ENCODE measurements at regions not wholly inside any gene's neighbourhood (a gene's known extent, or its start where the extent isn't known, plus 50 kb on each side); places are given as distances from the start of the nearest gene placed in this dataset.

GRCh38 chr9:108168236-108168850, 678.8 kb upstream of the KLF4 start:
- 77% methylated on average over 1 of the region's 3 CpGs for WGBS (ENCODE audit: insufficient coverage)
- TF ChIP-seq EZH2 (IDR thresholded peaks at IDR 0.05; ENCODE audit: borderline replicate concordance, insufficient read depth, low read depth, low read length, poor library complexity, severe bottlenecking): no peak
- TF ChIP-seq, protein P1, sequence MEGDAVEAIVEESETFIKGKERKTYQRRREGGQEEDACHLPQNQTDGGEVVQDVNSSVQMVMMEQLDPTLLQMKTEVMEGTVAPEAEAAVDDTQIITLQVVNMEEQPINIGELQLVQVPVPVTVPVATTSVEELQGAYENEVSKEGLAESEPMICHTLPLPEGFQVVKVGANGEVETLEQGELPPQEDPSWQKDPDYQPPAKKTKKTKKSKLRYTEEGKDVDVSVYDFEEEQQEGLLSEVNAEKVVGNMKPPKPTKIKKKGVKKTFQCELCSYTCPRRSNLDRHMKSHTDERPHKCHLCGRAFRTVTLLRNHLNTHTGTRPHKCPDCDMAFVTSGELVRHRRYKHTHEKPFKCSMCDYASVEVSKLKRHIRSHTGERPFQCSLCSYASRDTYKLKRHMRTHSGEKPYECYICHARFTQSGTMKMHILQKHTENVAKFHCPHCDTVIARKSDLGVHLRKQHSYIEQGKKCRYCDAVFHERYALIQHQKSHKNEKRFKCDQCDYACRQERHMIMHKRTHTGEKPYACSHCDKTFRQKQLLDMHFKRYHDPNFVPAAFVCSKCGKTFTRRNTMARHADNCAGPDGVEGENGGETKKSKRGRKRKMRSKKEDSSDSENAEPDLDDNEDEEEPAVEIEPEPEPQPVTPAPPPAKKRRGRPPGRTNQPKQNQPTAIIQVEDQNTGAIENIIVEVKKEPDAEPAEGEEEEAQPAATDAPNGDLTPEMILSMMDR (IDR thresholded peaks at IDR 0.05): no peak
- Histone ChIP-seq H3K9ac (ENCODE audit: low read length) (no peak overlapping the region), H3K4me3 (ENCODE audit: control extremely low read depth in 1 of 5, extremely low read depth in 1 of 5, insufficient read depth in 1 of 5, low read depth in 2 of 5, low read length in 4 of 5) (no peak overlapping the region), H3K4me2 (replicated peaks; ENCODE audit: low read depth, low read length, poor library complexity, severe bottlenecking) (no peak overlapping the region), H3K9me3 (ENCODE audit: control extremely low read depth in 1 of 3, control insufficient read depth in 2 of 3, insufficient read depth in 1 of 3, low read length in 2 of 3) (peaks cover 0 to 2% (median 0%) of the 10 kb centered on the region in 3 donors), H3K27ac (ENCODE audit: low read length in 2 of 2) (no peak overlapping the region), H3K27me3 (replicated peaks in 1 of 4; ENCODE audit: control extremely low read depth in 1 of 4, control insufficient read depth in 3 of 4, insufficient read depth in 4 of 4, low read length in 3 of 4) (no peaks in the 10 kb centered on the region), H2AFZ (ENCODE audit: insufficient read depth, low read depth, low read length, poor library complexity, severe bottlenecking) (no peak overlapping the region), H3K4me1 (ENCODE audit: control insufficient read depth in 2 of 2, insufficient read depth in 2 of 2, low read length in 2 of 2) (no peaks in the 10 kb centered on the region), H3K79me2 (ENCODE audit: control insufficient read depth, insufficient read depth, low read length) (no peaks in the 10 kb centered on the region), H4K20me1 (ENCODE audit: control insufficient read depth, insufficient read depth, low read length, poor library complexity, severe bottlenecking) (no peaks in the 10 kb centered on the region), H3K36me3 (replicated peaks in 1 of 2; ENCODE audit: control extremely low read depth in 1 of 2, control insufficient read depth in 1 of 2, extremely low read depth in 1 of 2, insufficient read depth in 2 of 2, low read length in 1 of 2) (no peaks in the 10 kb centered on the region)
- no peak overlapping the region for H3K4me3 Mint-ChIP-seq
- CTCF ChIA-PET: no interaction called here
- no peak overlapping the region for H3K27ac Mint-ChIP-seq
- peaks cover 5% of the 10 kb centered on the region for H3K27me3 Mint-ChIP-seq
- no peaks in the 10 kb centered on the region for H3K4me1 Mint-ChIP-seq
- peaks cover 2% of the 10 kb centered on the region for H3K9me3 Mint-ChIP-seq (ENCODE audit: insufficient read depth)
- POLR2A ChIA-PET: no interaction called here
- intact Hi-C loops (cut with micrococcal nuclease): no loop called here
- DNase-seq (no peak), ATAC-seq (ENCODE audit: low read depth) (no peak)

- Histone ChIP-seq H3K4me1 (ENCODE audit: control insufficient read depth in 2 of 2, insufficient read depth in 2 of 2, low read length in 2 of 2) (no peaks in the 10 kb centered on the region), H2AFZ (ENCODE audit: insufficient read depth, low read depth, low read length, poor library complexity, severe bottlenecking) (no peak overlapping the region), H3K4me2 (replicated peaks; ENCODE audit: low read depth, low read length, poor library complexity, severe bottlenecking) (no peak overlapping the region), H3K36me3 (replicated peaks in 1 of 2; ENCODE audit: control extremely low read depth in 1 of 2, control insufficient read depth in 1 of 2, extremely low read depth in 1 of 2, insufficient read depth in 2 of 2, low read length in 1 of 2) (no peaks in the 10 kb centered on the region), H3K27me3 (replicated peaks in 1 of 4; ENCODE audit: control extremely low read depth in 1 of 4, control insufficient read depth in 3 of 4, insufficient read depth in 4 of 4, low read length in 3 of 4) (no peaks in the 10 kb centered on the region), H3K27ac (ENCODE audit: low read length in 2 of 2) (no peak overlapping the region), H3K9me3 (ENCODE audit: control extremely low read depth in 1 of 3, control insufficient read depth in 2 of 3, insufficient read depth in 1 of 3, low read length in 2 of 3) (peaks cover 0 to 2% (median 0%) of the 10 kb centered on the region in 3 donors), H3K9ac (ENCODE audit: low read length) (no peak overlapping the region), H4K20me1 (ENCODE audit: control insufficient read depth, insufficient read depth, low read length, poor library complexity, severe bottlenecking) (no peaks in the 10 kb centered on the region), H3K79me2 (ENCODE audit: control insufficient read depth, insufficient read depth, low read length) (no peaks in the 10 kb centered on the region), H3K4me3 (ENCODE audit: control extremely low read depth in 1 of 5, extremely low read depth in 1 of 5, insufficient read depth in 1 of 5, low read depth in 2 of 5, low read length in 4 of 5) (no peak overlapping the region)
- Mint-ChIP-seq H3K9me3 (ENCODE audit: insufficient read depth) (peaks cover under 1% of the 10 kb centered on the region), H3K27ac (no peak overlapping the region), H3K4me1 (no peaks in the 10 kb centered on the region), H3K27me3 (peaks cover 5% of the 10 kb centered on the region), H3K4me3 (no peak overlapping the region)
- WGBS (ENCODE audit: insufficient coverage): 96% methylated on average over 4 of the region's 5 CpGs
- intact Hi-C loops (cut with micrococcal nuclease): no loop called here
- ATAC-seq (ENCODE audit: low read depth) (no peak), DNase-seq (no peak)
- ChIA-PET POLR2A (no interaction called here), CTCF (no interaction called here)
- TF ChIP-seq, protein P1 (IDR thresholded peaks at IDR 0.05): no peak
- TF ChIP-seq EZH2 (IDR thresholded peaks at IDR 0.05; ENCODE audit: borderline replicate concordance, insufficient read depth, low read depth, low read length, poor library complexity, severe bottlenecking): no peak
Measured at GRCh38 chr9:108167136-108167900, 677.7 kb upstream of the KLF4 start.

Data from B cell (primary cell).